Daoy (cell line): ENCODE measurements at regions not wholly inside any gene's neighbourhood (a gene's known extent, or its start where the extent isn't known, plus 50 kb on each side); places are given as distances from the start of the nearest gene placed in this dataset.

Experiments used
- DNase-seq: peaks from one replicate; pipeline ENCODE4 v3.0.0-alpha.2; 2015; ENCODE audit warnings: low read depth

DNA sequence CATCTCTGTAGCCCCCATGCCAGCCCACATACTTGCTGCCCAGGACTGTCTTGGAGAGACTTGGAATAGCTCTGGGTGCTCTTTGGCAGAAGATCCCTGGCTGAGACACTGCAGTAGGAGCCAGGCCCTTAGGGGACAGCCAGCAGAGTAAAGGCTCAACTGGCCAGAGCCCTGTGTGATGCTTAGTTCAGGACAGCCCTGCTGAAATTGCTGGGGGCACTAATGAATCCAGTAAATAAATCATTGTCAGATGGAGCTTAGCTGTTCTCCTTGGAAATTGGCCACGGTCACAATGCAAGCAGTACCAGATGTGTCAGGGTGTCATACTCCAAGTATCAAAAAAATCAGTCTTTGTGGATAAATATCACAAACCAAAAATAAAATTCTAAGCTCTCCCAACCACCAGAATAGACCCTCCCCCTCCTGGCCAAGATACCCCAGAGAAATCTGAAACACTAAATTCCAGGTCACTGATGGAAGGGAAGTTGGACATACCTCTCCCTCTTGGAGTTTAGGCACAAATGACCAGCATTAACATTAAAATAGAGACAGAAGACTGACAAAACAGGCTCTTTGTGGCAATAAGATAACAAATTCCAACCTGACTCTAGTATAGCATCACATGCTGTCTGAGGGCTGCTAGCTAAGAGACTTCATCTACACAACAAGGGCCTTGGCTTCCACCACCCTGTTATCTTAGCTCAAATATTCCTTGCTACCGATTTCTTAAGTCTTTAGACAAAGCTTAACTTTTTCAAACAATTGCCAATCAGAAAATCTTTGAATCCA is 83.2 kb upstream of the DNAH14 start:
- DNase-seq: no peak

DNA sequence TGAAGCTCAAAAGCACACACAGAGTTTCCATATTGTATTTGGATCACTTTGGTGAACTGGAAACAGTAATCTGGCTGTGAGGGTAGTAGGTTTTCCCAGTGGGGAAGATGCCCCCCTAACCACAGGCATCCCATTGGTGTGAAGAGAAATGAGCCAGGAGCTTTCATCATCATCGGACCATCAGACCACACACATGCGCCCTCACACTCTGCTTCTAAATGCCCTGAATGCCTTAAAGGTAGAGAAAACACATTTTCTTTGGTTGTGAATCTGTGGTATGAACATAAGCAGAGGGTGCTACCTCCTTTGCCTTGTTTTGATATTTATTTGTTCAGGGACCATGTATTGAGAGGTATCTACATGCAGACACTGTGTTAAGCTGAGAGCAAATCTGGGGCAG is 79.0 kb upstream of the DNAH14 start:
- no peak for DNase-seq

DNA sequence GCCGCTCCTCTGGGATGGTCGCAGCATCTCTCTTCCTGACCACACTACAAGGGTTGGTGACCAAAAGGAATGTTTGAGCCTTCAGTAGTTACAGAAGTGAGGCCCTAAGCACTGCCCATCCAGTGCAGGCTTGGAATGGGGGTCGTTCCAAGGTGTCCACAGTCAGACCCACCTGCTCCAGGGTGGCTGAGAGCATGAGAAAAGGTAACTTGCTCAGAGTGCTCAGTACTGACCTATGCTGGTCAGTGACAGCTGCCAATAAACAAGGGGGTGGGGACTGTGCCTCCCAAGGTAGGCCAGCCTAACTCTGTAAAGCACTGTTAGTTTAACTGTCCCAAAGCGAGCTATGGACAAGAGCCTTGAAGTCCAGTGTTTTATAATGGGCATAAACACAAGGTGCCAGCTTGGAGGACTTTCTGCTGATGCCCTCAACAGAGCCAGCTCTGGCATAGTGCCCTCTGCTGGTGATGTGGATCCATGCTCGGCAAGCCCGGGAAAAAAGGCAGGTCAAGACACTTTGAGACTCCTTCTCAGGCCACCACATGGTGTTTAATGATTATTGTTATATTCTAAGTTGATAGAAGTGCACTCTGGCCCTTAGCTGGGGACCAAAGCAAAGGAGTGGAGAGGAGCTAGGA is 78.1 kb upstream of the DNAH14 start:
- peak; percentile 65 for DNase-seq

DNA sequence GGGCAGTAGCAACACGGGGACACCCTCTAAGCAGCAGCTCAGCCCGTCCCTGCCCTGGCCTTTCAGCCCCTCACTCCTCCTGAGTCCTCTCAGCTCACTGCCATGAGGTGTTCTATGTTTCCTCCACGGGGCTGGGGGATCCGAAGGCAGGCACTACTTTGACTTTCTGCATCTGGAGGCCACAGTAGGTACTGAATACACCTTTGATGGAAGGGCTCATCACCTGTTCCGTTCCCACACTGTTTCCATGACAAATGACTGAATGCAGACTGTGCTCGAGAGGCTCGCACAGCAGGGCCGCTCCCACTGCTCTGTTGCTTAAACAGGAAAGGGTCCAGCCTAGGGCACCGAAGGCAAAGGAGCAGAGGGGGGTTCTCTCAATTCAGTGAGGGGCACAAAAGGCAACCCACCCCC is 77.6 kb upstream of the DNAH14 start:
- DNase-seq: no peak

DNA sequence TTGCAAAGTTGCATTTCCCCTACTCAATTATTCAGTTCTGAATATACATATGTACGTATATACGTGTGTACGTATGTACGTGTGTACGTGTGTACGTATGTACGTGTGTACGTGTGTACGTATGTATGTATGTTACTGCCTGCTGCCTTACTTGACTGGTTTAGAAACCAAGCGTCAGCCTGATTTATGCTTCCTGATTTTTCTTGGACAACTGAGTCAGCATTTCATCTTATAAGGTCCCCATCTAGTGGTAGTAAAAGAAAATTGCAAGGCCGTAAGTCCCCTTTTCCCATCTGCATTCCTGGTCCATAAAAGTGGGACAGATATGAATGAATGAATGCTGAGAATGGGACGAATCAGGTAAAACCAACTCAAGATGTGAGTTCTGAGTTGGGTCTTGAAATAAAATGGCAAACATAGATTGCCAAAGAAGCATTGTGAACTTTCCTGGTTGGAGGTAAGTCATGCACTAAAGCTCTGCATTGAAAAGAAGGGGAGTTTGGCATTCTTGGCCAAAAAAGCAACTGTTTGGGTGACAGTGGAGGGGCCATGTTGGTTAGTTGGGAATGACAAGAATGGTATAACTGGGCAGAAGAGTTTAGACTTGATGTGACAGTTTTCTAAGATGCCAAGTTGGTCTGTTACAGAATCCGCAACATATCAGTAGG is 76.4 kb upstream of the DNAH14 start:
- DNase-seq: peak; percentile 38

DNA sequence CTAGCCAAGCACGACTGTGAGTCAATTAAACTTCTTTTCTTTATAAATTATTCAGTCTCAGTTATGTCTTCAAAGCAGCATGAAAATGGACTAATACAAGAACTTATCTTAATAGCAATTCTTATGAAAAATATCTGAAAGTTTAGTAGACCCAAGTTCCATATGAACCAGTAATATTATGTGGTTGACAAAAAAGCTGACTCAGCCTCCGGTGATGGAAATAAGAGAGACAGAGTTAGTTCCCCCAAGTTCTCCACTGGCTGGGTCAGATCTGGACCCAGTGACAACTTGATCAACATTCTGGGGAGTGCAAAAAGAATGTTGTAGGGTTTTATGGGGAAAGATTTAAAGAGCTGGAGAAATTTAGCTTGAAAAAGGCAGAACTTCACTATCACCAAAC is 72.5 kb upstream of the DNAH14 start:
- no peak for DNase-seq

DNA sequence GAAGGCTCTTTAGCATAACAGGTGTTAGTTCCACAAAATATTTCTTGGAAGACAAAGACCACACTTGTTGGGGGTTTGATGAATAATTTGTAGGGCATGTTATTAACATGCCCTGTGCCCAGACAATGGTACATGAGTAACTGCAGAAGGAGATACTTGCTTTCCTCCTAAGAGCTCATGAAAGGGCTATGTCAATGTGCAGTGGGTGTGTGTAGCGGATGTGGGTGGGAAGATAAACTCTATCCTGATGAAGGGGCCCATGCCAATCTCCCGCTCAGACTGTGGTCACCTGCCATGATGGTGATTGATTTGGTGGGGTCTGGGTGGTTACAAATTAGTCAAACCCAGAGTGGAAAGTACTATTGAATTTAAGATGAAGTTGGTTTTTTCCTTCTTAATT is 69.8 kb upstream of the DNAH14 start:
- DNase-seq: no peak

DNA sequence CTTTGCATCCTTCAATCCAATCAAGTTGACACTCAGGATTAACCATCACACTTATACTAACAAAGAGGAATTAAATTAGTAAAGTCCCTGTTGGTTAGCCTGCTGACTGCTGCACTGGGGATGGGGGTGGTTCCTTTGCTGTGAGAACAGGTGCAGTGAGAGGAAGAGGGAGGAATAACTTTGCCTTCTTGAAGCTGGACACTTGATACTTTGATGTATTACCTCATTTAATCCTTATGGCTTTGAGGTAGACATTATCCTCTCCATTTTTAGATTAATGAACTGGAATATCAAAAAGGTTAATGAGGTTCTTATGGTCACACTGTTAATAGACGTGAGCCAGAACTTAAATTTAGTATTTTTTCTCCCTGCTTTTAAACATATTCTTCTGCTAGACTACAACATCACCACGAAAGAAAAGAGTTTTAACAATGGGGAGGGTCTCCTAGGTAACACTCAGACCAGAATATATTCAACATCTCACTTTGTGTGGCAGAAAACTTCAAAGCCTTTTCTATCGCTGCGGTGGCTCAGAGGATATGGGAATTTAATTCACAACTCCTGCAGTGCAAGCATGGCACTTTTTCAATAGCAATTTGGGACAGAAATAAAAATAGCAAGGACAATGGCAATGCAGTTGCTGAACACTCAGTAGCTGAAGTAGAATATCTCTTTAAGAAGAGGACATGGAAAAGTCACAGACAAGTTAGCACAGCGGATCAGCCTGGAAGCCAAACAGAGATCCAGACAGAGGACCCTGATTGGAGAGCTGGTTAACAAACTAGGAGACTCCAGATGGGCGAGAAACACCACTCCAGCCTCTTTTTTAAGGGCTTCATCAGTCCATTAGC is 68.8 kb upstream of the DNAH14 start:
- no peak for DNase-seq

DNA sequence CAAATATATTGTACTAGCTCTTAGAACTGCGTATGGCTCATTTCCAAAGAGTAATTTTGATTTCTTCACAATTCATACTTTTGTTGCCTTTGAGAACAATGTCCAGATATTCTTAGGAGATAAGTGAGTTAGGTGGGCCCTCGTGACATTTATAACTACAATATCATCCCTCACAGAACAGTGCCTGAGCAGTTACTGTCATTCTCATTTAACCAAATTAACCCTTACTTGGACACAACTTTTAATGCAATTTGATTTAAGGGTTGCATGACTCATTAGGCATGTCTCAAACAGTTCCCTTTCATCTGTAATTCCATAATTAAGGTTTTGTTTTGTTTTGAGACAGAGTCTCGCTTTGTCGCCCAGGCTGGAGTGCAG is 68.1 kb upstream of the DNAH14 start:
- no peak for DNase-seq

DNA sequence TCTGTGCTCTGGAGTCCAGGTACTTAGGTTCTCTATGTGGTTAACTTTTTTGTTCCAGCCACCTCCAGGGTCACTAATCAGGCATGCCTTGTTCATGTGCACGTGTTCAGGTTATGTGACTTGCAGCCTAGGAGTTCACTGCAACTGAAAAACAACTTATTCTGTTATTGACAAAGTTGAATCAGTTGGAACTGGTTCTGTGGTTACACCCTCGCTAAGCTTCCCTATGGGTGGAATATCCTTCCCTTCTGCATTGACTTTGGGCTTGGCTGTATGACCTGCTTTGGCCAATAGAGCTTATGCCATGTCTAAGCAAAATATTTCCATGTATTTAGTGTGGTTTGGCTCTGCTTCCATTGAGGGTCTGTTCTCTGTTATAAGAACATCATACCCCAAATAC is 66.0 kb upstream of the DNAH14 start:
- no peak for DNase-seq

DNA sequence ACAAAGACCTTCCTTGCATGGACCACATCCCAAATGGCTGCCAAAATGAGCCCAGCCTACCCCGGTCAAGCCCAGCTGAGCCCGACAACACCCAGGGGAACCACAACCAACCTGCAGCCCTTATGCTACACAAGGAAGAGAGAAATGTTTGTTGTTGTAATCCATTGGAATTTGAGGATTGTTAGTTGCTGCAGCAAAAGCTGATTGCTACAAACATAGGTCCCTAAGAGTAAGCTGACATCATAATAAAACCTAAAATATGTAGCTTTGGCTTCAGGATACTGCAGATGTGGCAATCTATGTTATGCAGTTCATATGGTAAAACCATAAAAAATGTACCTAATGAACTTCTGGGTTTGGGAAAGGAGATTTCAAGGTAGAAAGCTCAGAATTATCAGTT is 65.5 kb upstream of the DNAH14 start:
- no peak for DNase-seq

DNA sequence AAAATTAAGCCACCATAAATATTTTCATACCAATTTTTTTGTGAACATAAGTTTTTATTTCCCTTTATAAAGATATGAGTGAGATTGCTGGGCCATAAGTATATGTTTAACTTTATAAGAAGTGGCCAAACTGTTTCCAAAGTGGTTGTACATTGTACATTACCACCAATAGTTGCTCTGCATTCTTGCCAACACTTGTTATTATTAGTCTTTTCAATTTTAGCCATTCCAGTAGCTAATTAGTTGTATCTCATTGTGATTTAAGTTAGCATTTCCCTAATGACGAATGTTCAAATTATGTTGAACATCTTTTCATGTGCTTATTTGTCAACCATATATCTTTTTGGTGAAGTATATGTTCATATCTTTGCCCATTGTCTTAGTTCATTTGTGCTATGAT is 64.0 kb upstream of the DNAH14 start:
- DNase-seq: no peak

DNA sequence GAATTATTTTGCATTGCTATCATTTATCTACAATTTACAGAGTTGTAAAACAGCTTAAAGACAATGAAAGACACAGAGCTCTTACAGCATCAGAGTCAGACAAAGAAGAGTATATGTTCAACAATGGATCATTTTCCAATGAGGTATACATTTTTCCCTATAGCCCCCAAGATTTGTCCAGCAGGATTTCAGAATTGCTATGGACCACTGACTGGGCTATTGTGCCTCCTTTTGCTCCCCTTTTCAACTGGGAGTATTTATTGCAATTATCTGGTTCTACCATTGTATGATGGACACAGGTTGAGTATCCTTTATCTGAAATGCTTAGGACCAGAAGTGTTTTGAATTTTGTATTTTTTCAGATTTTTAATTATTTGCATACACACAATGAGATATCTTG is 62.5 kb upstream of the DNAH14 start:
- no peak for DNase-seq

DNA sequence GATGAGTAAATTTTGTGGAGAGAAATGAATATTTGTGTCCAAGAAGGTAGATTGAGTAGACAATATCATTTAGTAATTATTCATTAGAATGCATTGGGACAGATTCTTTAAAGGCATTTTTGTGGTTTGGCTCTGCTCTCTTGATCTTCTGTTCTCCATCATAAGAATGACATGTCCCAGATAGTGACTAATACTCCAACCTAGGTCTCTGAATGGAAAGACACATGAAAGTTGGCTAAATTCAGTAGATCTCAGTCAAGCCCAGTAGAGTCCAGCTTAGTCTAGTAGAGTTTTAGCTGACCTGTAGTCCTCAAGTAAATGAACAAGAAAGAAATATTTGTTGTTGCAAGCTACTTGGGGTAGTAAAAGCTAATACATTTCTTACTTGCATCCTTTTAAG is 61.8 kb upstream of the DNAH14 start:
- DNase-seq: no peak

DNA sequence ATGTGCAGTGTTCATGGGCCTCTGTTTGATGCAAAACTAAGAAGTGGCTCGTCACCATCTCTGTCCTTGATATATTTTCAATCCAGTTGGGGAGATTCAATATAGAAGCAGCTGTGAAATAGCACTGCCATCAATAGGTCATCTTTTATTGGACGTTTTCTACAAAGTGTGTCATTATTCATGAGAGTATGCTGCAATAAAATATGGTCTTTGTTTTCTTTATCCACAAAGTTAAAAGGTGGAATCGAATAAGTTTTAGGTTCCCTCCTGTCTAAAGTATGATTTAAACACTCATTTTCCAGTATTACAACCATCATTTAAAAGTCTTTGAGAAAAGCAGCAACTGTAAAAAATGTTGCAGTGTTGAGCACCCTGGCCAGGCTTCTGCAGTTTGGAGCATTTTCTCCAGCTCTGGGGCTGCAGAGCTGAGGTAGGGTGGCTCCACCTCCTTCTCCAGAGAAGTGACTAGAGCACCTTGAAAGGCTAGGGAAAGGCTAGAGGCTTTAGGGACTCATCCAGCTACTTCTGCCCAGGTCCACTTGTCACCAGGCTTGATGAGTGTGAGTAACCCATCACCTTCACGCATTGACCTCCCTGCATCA is 56.5 kb upstream of the DNAH14 start:
- DNase-seq: no peak

DNA sequence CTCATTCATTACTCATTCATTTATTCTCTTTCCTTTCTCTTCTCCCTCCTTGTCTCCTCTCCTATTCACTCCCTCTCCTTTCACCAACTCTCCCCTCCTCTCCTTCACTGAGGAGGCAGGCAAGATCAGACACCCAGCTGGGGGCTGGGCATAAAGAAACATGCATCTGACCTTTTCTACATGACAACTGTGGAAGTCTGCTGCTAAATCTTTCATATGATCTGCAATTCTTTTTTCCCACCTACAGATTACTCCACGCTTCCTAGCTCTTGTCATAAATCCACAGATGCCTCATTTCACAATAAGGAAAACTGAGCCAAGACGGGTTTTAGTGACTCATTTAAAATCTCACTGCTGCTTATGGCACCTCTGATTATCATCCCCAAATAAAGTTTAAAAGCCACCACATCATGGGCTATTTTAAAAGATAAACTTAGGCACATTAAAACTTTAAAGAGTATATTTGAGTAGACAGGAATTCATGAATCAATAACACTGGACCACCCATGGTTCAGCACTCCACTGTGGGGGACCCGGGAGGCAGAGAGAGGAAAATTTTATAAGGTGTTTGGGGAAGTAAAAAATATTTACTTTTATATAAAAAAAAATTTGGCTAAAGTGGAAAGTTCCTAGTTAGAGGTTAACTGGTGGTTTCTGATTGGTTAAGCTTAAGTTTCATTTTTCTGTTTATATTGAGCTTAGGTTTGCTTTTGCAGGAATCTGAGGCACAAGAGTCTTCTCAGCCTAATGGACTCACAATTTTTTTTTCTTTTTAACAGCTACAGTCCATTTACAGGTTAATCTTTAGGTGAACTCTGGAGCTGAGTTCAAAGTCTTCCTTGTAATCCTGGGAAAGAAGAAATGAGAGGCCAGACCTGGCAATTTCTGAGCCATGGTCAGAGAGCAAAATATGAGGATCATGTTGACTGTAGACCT is 55.8 kb upstream of the DNAH14 start:
- no peak for DNase-seq

DNA sequence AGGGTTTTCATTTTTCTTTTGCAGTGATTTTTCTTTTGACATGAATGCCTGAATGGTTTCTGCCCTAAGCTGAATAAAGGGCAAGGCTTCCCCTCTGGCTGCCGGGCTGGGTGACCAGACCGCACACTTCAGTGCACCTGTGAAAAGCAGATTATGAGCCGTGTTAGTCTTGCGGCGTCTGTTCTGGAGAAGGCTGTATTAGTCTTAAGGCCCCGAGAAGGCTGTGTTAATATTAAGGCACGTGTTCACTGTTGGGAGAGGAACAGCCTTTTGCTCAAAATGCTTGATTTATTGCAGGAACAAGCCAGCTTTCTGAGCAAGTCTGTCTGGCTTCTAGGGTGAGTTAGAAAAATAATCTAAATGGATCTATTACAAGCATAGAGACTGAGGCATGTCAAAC is 54.7 kb upstream of the DNAH14 start:
- DNase-seq: no peak

DNA sequence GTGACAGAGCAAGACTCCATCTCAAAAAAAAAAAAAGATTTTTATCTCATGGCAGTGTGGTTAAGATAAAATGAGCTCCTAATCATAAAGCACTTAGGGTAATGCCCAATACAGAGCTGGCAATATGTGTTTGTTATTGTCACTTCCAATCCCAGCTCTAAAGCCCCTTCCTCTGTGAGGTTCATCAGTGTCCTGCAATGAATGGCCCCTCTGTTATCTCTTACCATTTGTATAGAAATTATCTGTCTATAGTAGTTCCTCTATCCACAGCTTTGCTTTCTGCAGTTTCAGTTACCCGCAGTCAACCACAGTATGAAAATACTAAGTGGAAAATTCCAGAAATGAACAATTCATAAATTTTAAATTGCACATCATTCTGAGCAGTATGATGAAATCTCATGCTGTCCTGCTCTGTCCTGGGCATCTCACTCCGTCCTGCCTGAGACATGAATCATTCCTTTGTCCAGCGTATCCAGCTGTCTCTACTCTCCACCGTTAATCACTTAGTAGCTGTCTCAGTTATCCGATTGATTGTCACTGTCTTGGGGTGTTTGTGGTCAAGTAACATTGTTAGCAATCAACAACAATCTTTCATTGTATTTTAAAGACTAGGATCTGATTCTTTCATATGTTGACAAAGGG is 50.2 kb upstream of the DNAH14 start:
- no peak for DNase-seq
